ENCODE measurements at regions not wholly inside any gene's neighbourhood (a gene's known extent, or its start where the extent isn't known, plus 50 kb on each side); places are given as distances from the start of the nearest gene placed in this dataset.

GRCh38 chr4:37043342-37043741 lies 201.2 kb upstream of the NWD2 start:
- FAIRE-seq (no peak), ATAC-seq (no peak), DNase-seq (ENCODE audit: extremely low read depth in 1 of 4, low spot score in 3 of 4) (no peak)
- no peaks in the 10 kb centered on the region for H3K9me3 ChIP-seq (replicated peaks; ENCODE audit: control insufficient read depth, insufficient read depth, low read depth, low read length)
- no peaks in the 10 kb centered on the region for H3K4me1 ChIP-seq (replicated peaks in 1 of 2; ENCODE audit: control insufficient read depth in 2 of 2, insufficient read depth in 2 of 2, low read length in 2 of 2)
- intact Hi-C loops (cut with micrococcal nuclease) (no loop called here), in situ Hi-C loops (cut with MboI) (no loop called here)
- H3K9ac ChIP-seq (ENCODE audit: insufficient read depth in 1 of 2, low read depth in 2 of 2, low read length in 2 of 2): no peak overlapping the region
- no peaks in the 10 kb centered on the region for H3K36me3 ChIP-seq (ENCODE audit: control insufficient read depth, insufficient read depth, low read length)
- no peak overlapping the region for H3K4me3 ChIP-seq
- H3K27ac ChIP-seq (ENCODE audit: extremely low read depth, low read depth, low read length): no peak overlapping the region
- ChIA-PET CTCF (ENCODE audit: low intra/inter-chr PET ratio) (no interaction called here), POLR2A (no interaction called here)
- H2AFZ ChIP-seq (ENCODE audit: low read depth, low read length): no peak overlapping the region
- H3K79me2 ChIP-seq (ENCODE audit: control insufficient read depth, insufficient read depth, low read length): no peaks in the 10 kb centered on the region
- 9% methylated on average over 2 of the region's 2 CpGs for WGBS (ENCODE audit: insufficient coverage, low coverage, missing lambda C conversion rate)
- no peaks in the 10 kb centered on the region for H3K27me3 ChIP-seq (ENCODE audit: control insufficient read depth in 2 of 2, insufficient read depth in 2 of 2, low read length in 2 of 2)
- H3K4me2 ChIP-seq (ENCODE audit: insufficient read depth, low read length): no peak overlapping the region
- TF ChIP-seq KHSRP (IDR thresholded peaks at IDR 0.05) (no peak), FOXP1 (CRISPR knock-in tag; IDR thresholded peaks at IDR 0.05) (no peak), BRD9 (IDR thresholded peaks at IDR 0.05; ENCODE audit: low read depth, partially characterized antibody) (no peak), RREB1 (CRISPR knock-in tag; IDR thresholded peaks at IDR 0.05) (no peak)
- BruUV-seq (replicated peaks): no TSS peak
- no peaks in the 10 kb centered on the region for H4K20me1 ChIP-seq (replicated peaks; ENCODE audit: control insufficient read depth, insufficient read depth, low read length)
- H3K9me1 ChIP-seq (ENCODE audit: control insufficient read depth, insufficient read depth, low read length): no peaks in the 10 kb centered on the region
